ENCODE measurements at regions not wholly inside any gene's neighbourhood (a gene's known extent, or its start where the extent isn't known, plus 50 kb on each side); places are given as distances from the start of the nearest gene placed in this dataset.

- TF ChIP-seq, protein P1, sequence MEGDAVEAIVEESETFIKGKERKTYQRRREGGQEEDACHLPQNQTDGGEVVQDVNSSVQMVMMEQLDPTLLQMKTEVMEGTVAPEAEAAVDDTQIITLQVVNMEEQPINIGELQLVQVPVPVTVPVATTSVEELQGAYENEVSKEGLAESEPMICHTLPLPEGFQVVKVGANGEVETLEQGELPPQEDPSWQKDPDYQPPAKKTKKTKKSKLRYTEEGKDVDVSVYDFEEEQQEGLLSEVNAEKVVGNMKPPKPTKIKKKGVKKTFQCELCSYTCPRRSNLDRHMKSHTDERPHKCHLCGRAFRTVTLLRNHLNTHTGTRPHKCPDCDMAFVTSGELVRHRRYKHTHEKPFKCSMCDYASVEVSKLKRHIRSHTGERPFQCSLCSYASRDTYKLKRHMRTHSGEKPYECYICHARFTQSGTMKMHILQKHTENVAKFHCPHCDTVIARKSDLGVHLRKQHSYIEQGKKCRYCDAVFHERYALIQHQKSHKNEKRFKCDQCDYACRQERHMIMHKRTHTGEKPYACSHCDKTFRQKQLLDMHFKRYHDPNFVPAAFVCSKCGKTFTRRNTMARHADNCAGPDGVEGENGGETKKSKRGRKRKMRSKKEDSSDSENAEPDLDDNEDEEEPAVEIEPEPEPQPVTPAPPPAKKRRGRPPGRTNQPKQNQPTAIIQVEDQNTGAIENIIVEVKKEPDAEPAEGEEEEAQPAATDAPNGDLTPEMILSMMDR (IDR thresholded peaks at IDR 0.05) = no peak
- TF ChIP-seq EZH2 (IDR thresholded peaks at IDR 0.05) (no peak), EZH2phosphoT487 (IDR thresholded peaks at IDR 0.05) (no peak)
Observed at GRCh38 chr5:68359699-68360098, 144.1 kb downstream of the PIK3R1 start.

Measured in neural progenitor cell (in vitro differentiated cells).